Neural crest cell (in vitro differentiated cells): ENCODE measurements at regions not wholly inside any gene's neighbourhood (a gene's known extent, or its start where the extent isn't known, plus 50 kb on each side); places are given as distances from the start of the nearest gene placed in this dataset.

Experiments
- DNase-seq: peaks from one replicate; pipeline ENCODE4 v3.0.0; 2021; ENCODE audit warnings: low read depth, mixed read lengths, low spot score
- H3K27ac Mint-ChIP-seq: one replicate; pipeline ENCODE4 v1.8.0; 2021; ENCODE audit warnings: mild to moderate bottlenecking, mixed read lengths; ENCODE audit not compliant: unreplicated experiment
- H3K27me3 Mint-ChIP-seq: 2 replicates; pipeline ENCODE4 v1.8.0; 2021; ENCODE audit warnings: low read depth, mild to moderate bottlenecking, mixed read lengths
- H3K36me3 Mint-ChIP-seq: 2 replicates; pipeline ENCODE4 v1.8.0; 2021; ENCODE audit warnings: low read depth, mild to moderate bottlenecking, mixed read lengths
- H3K4me1 Mint-ChIP-seq: 2 replicates; pipeline ENCODE4 v1.8.0; 2021; ENCODE audit warnings: mixed read lengths
- H3K4me3 Mint-ChIP-seq: one replicate; pipeline ENCODE4 v1.8.0; 2021; ENCODE audit warnings: mild to moderate bottlenecking, mixed read lengths
- H3K9me3 Mint-ChIP-seq: 2 replicates; pipeline ENCODE4 v1.8.0; 2021; ENCODE audit warnings: mixed read lengths
- CTCF ChIP-seq: fragments of 200-600 bp; sonication (generic); conservative IDR thresholded peaks from 2 replicates; pipeline ENCODE4 v1.5.0; 2021; ENCODE audit warnings: antibody characterized with exemption, mild to moderate bottlenecking

GRCh38 chr4:31959972-31960371 is 1239.8 kb downstream of the PCDH7 start:
- no peaks in the 10 kb centered on the region for H3K27me3 Mint-ChIP-seq
- no peak overlapping the region for H3K27ac Mint-ChIP-seq
- DNase-seq: no peak
- no peak overlapping the region for H3K4me3 Mint-ChIP-seq
- H3K9me3 Mint-ChIP-seq: no peaks in the 10 kb centered on the region
- no peaks in the 10 kb centered on the region for H3K4me1 Mint-ChIP-seq
- no peaks in the 10 kb centered on the region for H3K36me3 Mint-ChIP-seq
- no peak for TF ChIP-seq CTCF

GRCh38 chr4:31964685-31965084 is 1244.5 kb downstream of the PCDH7 start:
- no peak for TF ChIP-seq CTCF
- Mint-ChIP-seq H3K27ac (no peak overlapping the region), H3K4me1 (no peaks in the 10 kb centered on the region), H3K27me3 (no peaks in the 10 kb centered on the region), H3K4me3 (no peak overlapping the region), H3K9me3 (no peaks in the 10 kb centered on the region), H3K36me3 (no peaks in the 10 kb centered on the region)
- DNase-seq: no peak

- no peak for DNase-seq
- Mint-ChIP-seq H3K36me3 (no peaks in the 10 kb centered on the region), H3K9me3 (no peaks in the 10 kb centered on the region), H3K4me1 (no peaks in the 10 kb centered on the region), H3K27ac (no peak overlapping the region), H3K4me3 (no peak overlapping the region), H3K27me3 (no peaks in the 10 kb centered on the region)
- no peak for TF ChIP-seq CTCF
These were observed 1248.7 kb downstream of the PCDH7 start for GRCh38 chr4:31968842-31969241.

- Mint-ChIP-seq H3K4me3 (no peak overlapping the region), H3K36me3 (no peaks in the 10 kb centered on the region), H3K27me3 (no peaks in the 10 kb centered on the region), H3K9me3 (no peaks in the 10 kb centered on the region), H3K27ac (no peak overlapping the region), H3K4me1 (no peaks in the 10 kb centered on the region)
- no peak for TF ChIP-seq CTCF
- DNase-seq: no peak
These were observed 1254.4 kb downstream of the PCDH7 start for GRCh38 chr4:31974490-31975002.

GRCh38 chr4:31979988-31980387 is 1259.8 kb downstream of the PCDH7 start:
- no peaks in the 10 kb centered on the region for H3K27me3 Mint-ChIP-seq
- H3K9me3 Mint-ChIP-seq: no peaks in the 10 kb centered on the region
- DNase-seq: no peak
- no peak overlapping the region for H3K4me3 Mint-ChIP-seq
- no peaks in the 10 kb centered on the region for H3K4me1 Mint-ChIP-seq
- no peak for TF ChIP-seq CTCF
- no peaks in the 10 kb centered on the region for H3K36me3 Mint-ChIP-seq
- no peak overlapping the region for H3K27ac Mint-ChIP-seq

GRCh38 chr4:31983246-31983645 is 1263.1 kb downstream of the PCDH7 start:
- no peak for DNase-seq
- Mint-ChIP-seq H3K27ac (no peak overlapping the region), H3K4me1 (no peaks in the 10 kb centered on the region), H3K4me3 (no peak overlapping the region), H3K27me3 (no peaks in the 10 kb centered on the region), H3K36me3 (peaks cover 2% of the 10 kb centered on the region), H3K9me3 (peaks cover 4% of the 10 kb centered on the region)
- TF ChIP-seq CTCF: no peak
